ENCODE measurements at regions not wholly inside any gene's neighbourhood (a gene's known extent, or its start where the extent isn't known, plus 50 kb on each side); places are given as distances from the start of the nearest gene placed in this dataset.

- Histone ChIP-seq H3K4me3 (ENCODE audit: low read depth in 1 of 5, low read length in 5 of 5) (no peak overlapping the region), H3K27me3 (ENCODE audit: control insufficient read depth in 5 of 5, insufficient read depth in 4 of 5, low read length in 5 of 5) (no peaks in the 10 kb centered on the region), H3K4me1 (ENCODE audit: control insufficient read depth in 5 of 5, insufficient read depth in 5 of 5, low read length in 5 of 5) (no peaks in the 10 kb centered on the region), H3K27ac (ENCODE audit: low read depth, low read length) (no peak overlapping the region), H3K9ac (ENCODE audit: low read length in 5 of 5) (no peak overlapping the region), H3K9me3 (ENCODE audit: control insufficient read depth in 5 of 5, low read length in 5 of 5) (no peaks in the 10 kb centered on the region), H3K36me3 (ENCODE audit: control insufficient read depth in 5 of 5, insufficient read depth in 5 of 5, low read length in 5 of 5) (no peaks in the 10 kb centered on the region)
Observed at GRCh38 chr9:11199335-11199734, 586.5 kb upstream of the PTPRD start.

- Histone ChIP-seq H3K4me3 (ENCODE audit: low read depth in 1 of 5, low read length in 5 of 5) (no peak overlapping the region), H3K9ac (ENCODE audit: low read length in 5 of 5) (no peak overlapping the region), H3K36me3 (ENCODE audit: control insufficient read depth in 5 of 5, insufficient read depth in 5 of 5, low read length in 5 of 5) (no peaks in the 10 kb centered on the region), H3K27me3 (ENCODE audit: control insufficient read depth in 5 of 5, insufficient read depth in 4 of 5, low read length in 5 of 5) (no peaks in the 10 kb centered on the region), H3K9me3 (ENCODE audit: control insufficient read depth in 5 of 5, low read length in 5 of 5) (no peaks in the 10 kb centered on the region), H3K4me1 (ENCODE audit: control insufficient read depth in 5 of 5, insufficient read depth in 5 of 5, low read length in 5 of 5) (no peaks in the 10 kb centered on the region), H3K27ac (ENCODE audit: low read depth, low read length) (no peak overlapping the region)
Observed at GRCh38 chr9:11204521-11204920, 591.7 kb upstream of the PTPRD start.

GRCh38 chr9:11206925-11207324, 594.1 kb upstream of the PTPRD start:
- H3K27me3 ChIP-seq (ENCODE audit: control insufficient read depth in 5 of 5, insufficient read depth in 4 of 5, low read length in 5 of 5): no peaks in the 10 kb centered on the region
- H3K9me3 ChIP-seq (ENCODE audit: control insufficient read depth in 5 of 5, low read length in 5 of 5): no peaks in the 10 kb centered on the region
- no peaks in the 10 kb centered on the region for H3K4me1 ChIP-seq (ENCODE audit: control insufficient read depth in 5 of 5, insufficient read depth in 5 of 5, low read length in 5 of 5)
- no peak overlapping the region for H3K27ac ChIP-seq (ENCODE audit: low read depth, low read length)
- no peak overlapping the region for H3K9ac ChIP-seq (ENCODE audit: low read length in 5 of 5)
- H3K36me3 ChIP-seq (ENCODE audit: control insufficient read depth in 5 of 5, insufficient read depth in 5 of 5, low read length in 5 of 5): no peaks in the 10 kb centered on the region
- H3K4me3 ChIP-seq (ENCODE audit: low read depth in 1 of 5, low read length in 5 of 5): no peak overlapping the region

- Histone ChIP-seq H3K4me1 (ENCODE audit: control insufficient read depth in 5 of 5, insufficient read depth in 5 of 5, low read length in 5 of 5) (no peaks in the 10 kb centered on the region), H3K4me3 (ENCODE audit: low read depth in 1 of 5, low read length in 5 of 5) (no peak overlapping the region), H3K9ac (ENCODE audit: low read length in 5 of 5) (no peak overlapping the region), H3K36me3 (ENCODE audit: control insufficient read depth in 5 of 5, insufficient read depth in 5 of 5, low read length in 5 of 5) (no peaks in the 10 kb centered on the region), H3K9me3 (ENCODE audit: control insufficient read depth in 5 of 5, low read length in 5 of 5) (no peaks in the 10 kb centered on the region), H3K27ac (ENCODE audit: low read depth, low read length) (no peak overlapping the region), H3K27me3 (ENCODE audit: control insufficient read depth in 5 of 5, insufficient read depth in 4 of 5, low read length in 5 of 5) (no peaks in the 10 kb centered on the region)
Observed at GRCh38 chr9:11233696-11234095, 620.9 kb upstream of the PTPRD start.

- Histone ChIP-seq H3K4me1 (ENCODE audit: control insufficient read depth in 5 of 5, insufficient read depth in 5 of 5, low read length in 5 of 5) (no peaks in the 10 kb centered on the region), H3K9me3 (ENCODE audit: control insufficient read depth in 5 of 5, low read length in 5 of 5) (peaks cover 0 to under 1% (median 0%) of the 10 kb centered on the region in 5 donors), H3K9ac (ENCODE audit: low read length in 5 of 5) (no peak overlapping the region), H3K27ac (ENCODE audit: low read depth, low read length) (no peak overlapping the region), H3K27me3 (ENCODE audit: control insufficient read depth in 5 of 5, insufficient read depth in 4 of 5, low read length in 5 of 5) (no peaks in the 10 kb centered on the region), H3K4me3 (ENCODE audit: low read depth in 1 of 5, low read length in 5 of 5) (no peak overlapping the region), H3K36me3 (ENCODE audit: control insufficient read depth in 5 of 5, insufficient read depth in 5 of 5, low read length in 5 of 5) (no peaks in the 10 kb centered on the region)
Observed at GRCh38 chr9:11235061-11235460, 622.3 kb upstream of the PTPRD start.

GRCh38 chr9:11241779-11242178, 629.0 kb upstream of the PTPRD start:
- no peaks in the 10 kb centered on the region for H3K4me1 ChIP-seq (ENCODE audit: control insufficient read depth in 5 of 5, insufficient read depth in 5 of 5, low read length in 5 of 5)
- H3K27ac ChIP-seq (ENCODE audit: low read depth, low read length): no peak overlapping the region
- H3K36me3 ChIP-seq (ENCODE audit: control insufficient read depth in 5 of 5, insufficient read depth in 5 of 5, low read length in 5 of 5): no peaks in the 10 kb centered on the region
- no peaks in the 10 kb centered on the region for H3K27me3 ChIP-seq (ENCODE audit: control insufficient read depth in 5 of 5, insufficient read depth in 4 of 5, low read length in 5 of 5)
- no peak overlapping the region for H3K4me3 ChIP-seq (ENCODE audit: low read depth in 1 of 5, low read length in 5 of 5)
- H3K9me3 ChIP-seq (ENCODE audit: control insufficient read depth in 5 of 5, low read length in 5 of 5): peaks cover 0 to 9% (median 7%) of the 10 kb centered on the region in 5 donors
- no peak overlapping the region for H3K9ac ChIP-seq (ENCODE audit: low read length in 5 of 5)

- Histone ChIP-seq H3K27me3 (ENCODE audit: control insufficient read depth in 5 of 5, insufficient read depth in 4 of 5, low read length in 5 of 5) (no peaks in the 10 kb centered on the region), H3K9ac (ENCODE audit: low read length in 5 of 5) (no peak overlapping the region), H3K9me3 (ENCODE audit: control insufficient read depth in 5 of 5, low read length in 5 of 5) (peaks cover 0 to 7% (median 0%) of the 10 kb centered on the region in 5 donors), H3K4me3 (ENCODE audit: low read depth in 1 of 5, low read length in 5 of 5) (no peak overlapping the region), H3K4me1 (ENCODE audit: control insufficient read depth in 5 of 5, insufficient read depth in 5 of 5, low read length in 5 of 5) (no peaks in the 10 kb centered on the region), H3K36me3 (ENCODE audit: control insufficient read depth in 5 of 5, insufficient read depth in 5 of 5, low read length in 5 of 5) (no peaks in the 10 kb centered on the region), H3K27ac (ENCODE audit: low read depth, low read length) (no peak overlapping the region)
Observed at GRCh38 chr9:11257992-11258391, 645.2 kb upstream of the PTPRD start.

GRCh38 chr9:11269036-11269435, 656.2 kb upstream of the PTPRD start:
- Histone ChIP-seq H3K4me1 (ENCODE audit: control insufficient read depth in 5 of 5, insufficient read depth in 5 of 5, low read length in 5 of 5) (no peaks in the 10 kb centered on the region), H3K27ac (ENCODE audit: low read depth, low read length) (no peak overlapping the region), H3K36me3 (ENCODE audit: control insufficient read depth in 5 of 5, insufficient read depth in 5 of 5, low read length in 5 of 5) (no peaks in the 10 kb centered on the region), H3K27me3 (ENCODE audit: control insufficient read depth in 5 of 5, insufficient read depth in 4 of 5, low read length in 5 of 5) (no peaks in the 10 kb centered on the region), H3K9me3 (ENCODE audit: control insufficient read depth in 5 of 5, low read length in 5 of 5) (peaks cover 11 to 35% (median 31%) of the 10 kb centered on the region in 5 donors), H3K4me3 (ENCODE audit: low read depth in 1 of 5, low read length in 5 of 5) (peak overlapping the region in 2 of 5 donors; percentile 23 to 29), H3K9ac (ENCODE audit: low read length in 5 of 5) (no peak overlapping the region)

GRCh38 chr9:11275158-11275695, 662.4 kb upstream of the PTPRD start:
- Histone ChIP-seq H3K36me3 (ENCODE audit: control insufficient read depth in 5 of 5, insufficient read depth in 5 of 5, low read length in 5 of 5) (no peaks in the 10 kb centered on the region), H3K27me3 (ENCODE audit: control insufficient read depth in 5 of 5, insufficient read depth in 4 of 5, low read length in 5 of 5) (peaks cover 0 to 2% (median 0%) of the 10 kb centered on the region in 5 donors), H3K9me3 (ENCODE audit: control insufficient read depth in 5 of 5, low read length in 5 of 5) (peaks cover 0 to 8% (median 4%) of the 10 kb centered on the region in 5 donors), H3K9ac (ENCODE audit: low read length in 5 of 5) (no peak overlapping the region), H3K4me3 (ENCODE audit: low read depth in 1 of 5, low read length in 5 of 5) (no peak overlapping the region), H3K27ac (ENCODE audit: low read depth, low read length) (no peak overlapping the region), H3K4me1 (ENCODE audit: control insufficient read depth in 5 of 5, insufficient read depth in 5 of 5, low read length in 5 of 5) (no peaks in the 10 kb centered on the region)

GRCh38 chr9:11312966-11313365, 700.2 kb upstream of the PTPRD start:
- no peak overlapping the region for H3K9ac ChIP-seq (ENCODE audit: low read length in 5 of 5)
- no peak overlapping the region for H3K27ac ChIP-seq (ENCODE audit: low read depth, low read length)
- H3K4me3 ChIP-seq (ENCODE audit: low read depth in 1 of 5, low read length in 5 of 5): no peak overlapping the region
- peaks cover 0 to 4% (median 0%) of the 10 kb centered on the region in 5 donors for H3K9me3 ChIP-seq (ENCODE audit: control insufficient read depth in 5 of 5, low read length in 5 of 5)
- H3K36me3 ChIP-seq (ENCODE audit: control insufficient read depth in 5 of 5, insufficient read depth in 5 of 5, low read length in 5 of 5): no peaks in the 10 kb centered on the region
- H3K27me3 ChIP-seq (ENCODE audit: control insufficient read depth in 5 of 5, insufficient read depth in 4 of 5, low read length in 5 of 5): no peaks in the 10 kb centered on the region
- H3K4me1 ChIP-seq (ENCODE audit: control insufficient read depth in 5 of 5, insufficient read depth in 5 of 5, low read length in 5 of 5): peaks cover 0 to 8% (median 0%) of the 10 kb centered on the region in 5 donors

GRCh38 chr9:11318946-11319345, 706.1 kb upstream of the PTPRD start:
- Histone ChIP-seq H3K27ac (ENCODE audit: low read depth, low read length) (no peak overlapping the region), H3K27me3 (ENCODE audit: control insufficient read depth in 5 of 5, insufficient read depth in 4 of 5, low read length in 5 of 5) (no peaks in the 10 kb centered on the region), H3K9me3 (ENCODE audit: control insufficient read depth in 5 of 5, low read length in 5 of 5) (no peaks in the 10 kb centered on the region), H3K9ac (ENCODE audit: low read length in 5 of 5) (no peak overlapping the region), H3K4me3 (ENCODE audit: low read depth in 1 of 5, low read length in 5 of 5) (no peak overlapping the region), H3K4me1 (ENCODE audit: control insufficient read depth in 5 of 5, insufficient read depth in 5 of 5, low read length in 5 of 5) (no peaks in the 10 kb centered on the region), H3K36me3 (ENCODE audit: control insufficient read depth in 5 of 5, insufficient read depth in 5 of 5, low read length in 5 of 5) (no peaks in the 10 kb centered on the region)

Measured in subcutaneous abdominal adipose tissue (tissue), 5 donors.